Loucy (cell line): ENCODE measurements at regions not wholly inside any gene's neighbourhood (a gene's known extent, or its start where the extent isn't known, plus 50 kb on each side); places are given as distances from the start of the nearest gene placed in this dataset.

Experiments used
- H2AFZ ChIP-seq: fragments of 200-600 bp; sonication (generic); 2 replicates; pipeline ENCODE4 v1.6.0; 2016; ENCODE audit warnings: antibody characterized with exemption, mild to moderate bottlenecking, low read length, moderate library complexity
- H3F3A ChIP-seq: fragments of 200-600 bp; 2 replicates; pipeline ENCODE4 v1.6.0; 2016; ENCODE audit warnings: antibody characterized with exemption, low read depth, mild to moderate bottlenecking
- H3K27me3 ChIP-seq: fragments of 200-600 bp; sonication (generic); 2 replicates; pipeline ENCODE4 v1.6.1; 2014; ENCODE audit warnings: low read length, mild to moderate bottlenecking; ENCODE audit not compliant: insufficient read depth, poor library complexity, severe bottlenecking
- H3K36me3 ChIP-seq: fragments of 200-600 bp; sonication (generic); 2 replicates; pipeline ENCODE4 v1.6.1; 2016; ENCODE audit warnings: low read length; ENCODE audit not compliant: insufficient read depth
- H3K4me1 ChIP-seq: fragments of 200-600 bp; sonication (generic); 2 replicates; pipeline ENCODE4 v1.5.1; 2014; ENCODE audit warnings: low read length, mild to moderate bottlenecking; ENCODE audit not compliant: insufficient read depth, poor library complexity, severe bottlenecking
- H3K4me2 ChIP-seq: fragments of 200-600 bp; sonication (generic); 2 replicates; pipeline ENCODE4 v1.6.0; 2014; ENCODE audit warnings: antibody characterized with exemption, low read length, low read depth, mild to moderate bottlenecking; ENCODE audit not compliant: poor library complexity, severe bottlenecking
- H3K4me3 ChIP-seq: fragments of 200-600 bp; sonication (generic); 2 replicates; pipeline ENCODE4 v1.5.1; 2014; ENCODE audit warnings: low read length, mild to moderate bottlenecking, mixed read lengths; ENCODE audit not compliant: poor library complexity, severe bottlenecking
- H3K79me2 ChIP-seq: fragments of 200-600 bp; sonication (generic); 2 replicates; pipeline ENCODE4 v1.6.1; 2014; ENCODE audit warnings: low read length; ENCODE audit not compliant: insufficient read depth
- H3K9ac ChIP-seq: fragments of 200-600 bp; sonication (generic); 2 replicates; pipeline ENCODE4 v1.6.0; 2014; ENCODE audit warnings: mild to moderate bottlenecking, low read depth, low read length, moderate library complexity; ENCODE audit not compliant: poor library complexity, severe bottlenecking
- H3K9me2 ChIP-seq: fragments of 200-600 bp; sonication (generic); replicated peaks from 2 replicates; pipeline ENCODE4 v1.6.1; 2016; ENCODE audit warnings: low read depth, low read length, mixed read lengths
- H3K9me3 ChIP-seq: fragments of 200-600 bp; sonication (generic); 2 replicates; pipeline ENCODE4 v1.6.1; 2014; ENCODE audit warnings: mild to moderate bottlenecking, antibody characterized with exemption, low read length, low read depth; ENCODE audit not compliant: insufficient read depth
- H4K20me1 ChIP-seq: fragments of 200-600 bp; sonication (generic); 2 replicates; pipeline ENCODE4 v1.6.0; 2014; ENCODE audit warnings: antibody characterized with exemption, low read length, mild to moderate bottlenecking; ENCODE audit not compliant: insufficient read depth, poor library complexity, severe bottlenecking
- EZH2phosphoT487 ChIP-seq: fragments of 200-600 bp; IDR thresholded peaks from 2 replicates; pipeline ENCODE4 v1.6.1; 2018; ENCODE audit warnings: antibody characterized with exemption, mild to moderate bottlenecking, moderate library complexity, borderline replicate concordance
- TF ChIP-seq, protein P1 (sequence below): fragments of 200-600 bp; sonication (generic); conservative IDR thresholded peaks from 2 replicates; pipeline ENCODE4 v1.5.1; 2014; ENCODE audit warnings: mild to moderate bottlenecking, antibody characterized with exemption, low read length

- no peak overlapping the region for H3K4me2 ChIP-seq
- H3K4me3 ChIP-seq = no peak overlapping the region
- no peaks in the 10 kb centered on the region for H4K20me1 ChIP-seq
- no peaks in the 10 kb centered on the region for H3K27me3 ChIP-seq
- H3K79me2 ChIP-seq = no peaks in the 10 kb centered on the region
- H3K9me3 ChIP-seq = no peaks in the 10 kb centered on the region
- H3K9ac ChIP-seq = no peak overlapping the region
- TF ChIP-seq, protein P1, sequence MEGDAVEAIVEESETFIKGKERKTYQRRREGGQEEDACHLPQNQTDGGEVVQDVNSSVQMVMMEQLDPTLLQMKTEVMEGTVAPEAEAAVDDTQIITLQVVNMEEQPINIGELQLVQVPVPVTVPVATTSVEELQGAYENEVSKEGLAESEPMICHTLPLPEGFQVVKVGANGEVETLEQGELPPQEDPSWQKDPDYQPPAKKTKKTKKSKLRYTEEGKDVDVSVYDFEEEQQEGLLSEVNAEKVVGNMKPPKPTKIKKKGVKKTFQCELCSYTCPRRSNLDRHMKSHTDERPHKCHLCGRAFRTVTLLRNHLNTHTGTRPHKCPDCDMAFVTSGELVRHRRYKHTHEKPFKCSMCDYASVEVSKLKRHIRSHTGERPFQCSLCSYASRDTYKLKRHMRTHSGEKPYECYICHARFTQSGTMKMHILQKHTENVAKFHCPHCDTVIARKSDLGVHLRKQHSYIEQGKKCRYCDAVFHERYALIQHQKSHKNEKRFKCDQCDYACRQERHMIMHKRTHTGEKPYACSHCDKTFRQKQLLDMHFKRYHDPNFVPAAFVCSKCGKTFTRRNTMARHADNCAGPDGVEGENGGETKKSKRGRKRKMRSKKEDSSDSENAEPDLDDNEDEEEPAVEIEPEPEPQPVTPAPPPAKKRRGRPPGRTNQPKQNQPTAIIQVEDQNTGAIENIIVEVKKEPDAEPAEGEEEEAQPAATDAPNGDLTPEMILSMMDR = no peak
- TF ChIP-seq EZH2phosphoT487 = no peak
- no peaks in the 10 kb centered on the region for H3K9me2 ChIP-seq
- no peaks in the 10 kb centered on the region for H3K36me3 ChIP-seq
- no peaks in the 10 kb centered on the region for H3F3A ChIP-seq
- no peak overlapping the region for H2AFZ ChIP-seq
- no peaks in the 10 kb centered on the region for H3K4me1 ChIP-seq
Observed at GRCh38 chr14:98647754-98648153, 624.2 kb downstream of the BCL11B start.

- Histone ChIP-seq H3F3A (no peaks in the 10 kb centered on the region), H2AFZ (no peak overlapping the region), H3K9ac (no peak overlapping the region), H3K27me3 (no peaks in the 10 kb centered on the region), H3K4me3 (no peak overlapping the region), H3K79me2 (no peaks in the 10 kb centered on the region), H3K9me3 (no peaks in the 10 kb centered on the region), H3K4me2 (no peak overlapping the region), H3K9me2 (no peaks in the 10 kb centered on the region), H3K4me1 (no peaks in the 10 kb centered on the region), H4K20me1 (no peaks in the 10 kb centered on the region), H3K36me3 (no peaks in the 10 kb centered on the region)
- TF ChIP-seq EZH2phosphoT487 = no peak
- TF ChIP-seq, protein P1 = no peak
Observed at GRCh38 chr14:98651037-98651436, 621.0 kb downstream of the BCL11B start.

GRCh38 chr14:98665007-98665406 is 607.0 kb downstream of the BCL11B start:
- no peaks in the 10 kb centered on the region for H3F3A ChIP-seq
- peaks cover 8% of the 10 kb centered on the region for H3K4me1 ChIP-seq
- H4K20me1 ChIP-seq = no peaks in the 10 kb centered on the region
- no peaks in the 10 kb centered on the region for H3K27me3 ChIP-seq
- H3K4me2 ChIP-seq = peak overlapping the region; percentile 36
- TF ChIP-seq, protein P1 = no peak
- no peak for TF ChIP-seq EZH2phosphoT487
- H3K79me2 ChIP-seq = no peaks in the 10 kb centered on the region
- no peaks in the 10 kb centered on the region for H3K9me2 ChIP-seq
- H3K9ac ChIP-seq = no peak overlapping the region
- H3K9me3 ChIP-seq = no peaks in the 10 kb centered on the region
- no peak overlapping the region for H3K4me3 ChIP-seq
- peak overlapping the region; percentile 60; the same call in 1 of the 2 replicates for H2AFZ ChIP-seq
- H3K36me3 ChIP-seq = no peaks in the 10 kb centered on the region
